GM12878 (cell line): ENCODE measurements at regions not wholly inside any gene's neighbourhood (a gene's known extent, or its start where the extent isn't known, plus 50 kb on each side); places are given as distances from the start of the nearest gene placed in this dataset.

Experiments
- BRCA1 ChIP-seq: IDR thresholded peaks from 2 replicates; pipeline ENCODE4 v1.6.1; 2011; ENCODE audit warnings: low read depth, low read length, improper control_type of control experiment
- CBX3 ChIP-seq: fragments of 200-600 bp; sonication (generic); IDR thresholded peaks from 2 replicates; pipeline ENCODE4 v1.6.1; 2016; ENCODE audit warnings: low read depth, borderline replicate concordance
- CEBPB ChIP-seq, 2 experiments: fragments of 150-350 bp in 1 of 2; IDR thresholded peaks; 2 replicates each; pipeline ENCODE4 v1.6.1; 2012 to 2014; ENCODE audit warnings: low read depth in 2 of 2, low read length in 2 of 2, borderline replicate concordance in 1 of 2, inconsistent platforms in 1 of 2
- CHD4 ChIP-seq: fragments of 200-600 bp; sonication (generic); IDR thresholded peaks from 2 replicates; pipeline ENCODE4 v1.6.1; 2016; ENCODE audit warnings: mild to moderate bottlenecking
- MTA2 ChIP-seq: fragments of 450-650 bp; IDR thresholded peaks from 2 replicates; pipeline ENCODE4 v1.6.1; 2016; ENCODE audit warnings: low read depth, mild to moderate bottlenecking, moderate library complexity
- PAX8 ChIP-seq: fragments of 450-650 bp; IDR thresholded peaks from 2 replicates; pipeline ENCODE4 v1.6.1; 2017; ENCODE audit warnings: mild to moderate bottlenecking, moderate library complexity
- PML ChIP-seq: IDR thresholded peaks from 2 replicates; pipeline ENCODE4 v1.6.1; 2012; ENCODE audit warnings: low read length, inconsistent platforms
- RFX5 ChIP-seq: IDR thresholded peaks from 2 replicates; pipeline ENCODE4 v1.6.1; 2011; ENCODE audit warnings: low read depth, low read length, improper control_type of control experiment
- RUNX3 ChIP-seq: IDR thresholded peaks from 2 replicates; pipeline ENCODE4 v1.6.1; 2012; ENCODE audit warnings: low read length, inconsistent platforms
- SPI1 ChIP-seq: IDR thresholded peaks from 2 replicates; pipeline ENCODE4 v1.6.1; 2011; ENCODE audit warnings: low read depth, mild to moderate bottlenecking, low read length, moderate library complexity, borderline replicate concordance; ENCODE audit not compliant: insufficient read depth
- SREBF2 ChIP-seq: IDR thresholded peaks from 2 replicates; pipeline ENCODE4 v1.6.1; 2012; ENCODE audit warnings: mild to moderate bottlenecking, low read length
- SRF ChIP-seq, 2 experiments: IDR thresholded peaks; 2 replicates each; pipeline ENCODE4 v1.6.1; 2011; ENCODE audit warnings: low read depth in 2 of 2, low read length in 2 of 2, mild to moderate bottlenecking in 1 of 2, moderate library complexity in 1 of 2
- TCF7 ChIP-seq: IDR thresholded peaks from 2 replicates; pipeline ENCODE4 v1.6.1; 2014; ENCODE audit warnings: antibody characterized with exemption, borderline replicate concordance
- ZNF207 ChIP-seq: fragments of 450-650 bp; IDR thresholded peaks from 2 replicates; pipeline ENCODE4 v1.6.1; 2014; ENCODE audit warnings: antibody characterized with exemption, mild to moderate bottlenecking, borderline replicate concordance
- ZNF24 ChIP-seq: fragments of 450-650 bp; IDR thresholded peaks from 2 replicates; pipeline ENCODE4 v1.6.1; 2017; ENCODE audit warnings: antibody characterized with exemption, mild to moderate bottlenecking
- TF ChIP-seq, protein P1 (sequence below): fragments of 450-650 bp; IDR thresholded peaks from 2 replicates; pipeline ENCODE4 v1.6.1; 2016; ENCODE audit warnings: mild to moderate bottlenecking
- TF ChIP-seq, protein P2 (sequence below): IDR thresholded peaks from 2 replicates; pipeline ENCODE4 v1.6.1; 2011; ENCODE audit warnings: low read depth, mild to moderate bottlenecking, low read length, moderate library complexity, borderline replicate concordance; ENCODE audit errors: extremely low read depth
- TF ChIP-seq, protein P3 (sequence below): fragments of 450-650 bp; IDR thresholded peaks from 2 replicates; pipeline ENCODE4 v1.6.1; 2014; ENCODE audit warnings: mild to moderate bottlenecking
- TF ChIP-seq, protein P4 (sequence below): fragments of 450-650 bp; IDR thresholded peaks from 2 replicates; pipeline ENCODE4 v1.6.1; 2017; ENCODE audit warnings: borderline replicate concordance
- TF ChIP-seq, protein P5 (sequence below): IDR thresholded peaks from 2 replicates; pipeline ENCODE4 v1.6.1; 2011; ENCODE audit warnings: low read depth, low read length, improper control_type of control experiment, borderline replicate concordance
- TF ChIP-seq, protein P6 (sequence below): IDR thresholded peaks from 2 replicates; pipeline ENCODE4 v1.6.1; 2012; ENCODE audit warnings: mild to moderate bottlenecking, low read depth, low read length

DNA sequence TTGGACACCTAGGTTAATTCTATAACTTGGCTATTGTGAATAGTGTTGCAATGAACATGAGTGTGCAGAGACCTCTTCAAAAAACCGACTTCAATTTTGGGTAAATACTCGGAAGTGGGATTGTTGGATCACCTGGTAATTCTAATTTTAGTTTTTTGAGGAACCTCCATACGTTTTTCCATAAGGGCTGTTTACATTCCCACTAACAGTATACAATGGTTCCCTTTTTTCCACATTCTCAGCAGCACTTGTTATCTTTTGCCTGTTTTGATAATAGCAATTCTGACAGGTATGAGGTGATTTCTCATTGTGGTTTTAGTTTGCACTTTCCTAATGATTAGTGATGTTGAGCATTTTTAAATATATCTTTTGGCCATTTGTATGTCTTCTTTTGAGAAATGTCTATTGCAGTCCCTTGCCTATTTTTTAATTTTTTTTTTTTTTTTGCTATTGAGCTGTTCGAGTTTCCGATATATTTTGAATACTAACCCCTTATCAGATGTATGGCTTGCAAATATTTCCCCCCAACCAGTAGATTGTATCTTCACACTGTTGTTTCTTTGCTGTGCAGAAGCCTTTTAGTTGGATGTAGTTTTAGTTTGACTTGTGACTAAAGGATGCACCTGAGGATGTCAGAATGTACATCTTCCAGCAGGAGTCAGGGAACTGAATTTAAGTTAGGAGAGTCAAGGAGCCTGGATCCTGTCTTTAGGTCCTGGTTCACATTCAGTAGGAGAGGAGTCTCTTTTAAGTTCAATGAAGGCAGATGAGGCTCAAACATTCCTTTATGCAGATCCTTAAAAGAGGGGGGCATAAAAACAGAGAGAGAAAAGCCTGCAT lies 120.0 kb downstream of the S1PR1 start (continued):
- TF ChIP-seq SRF (IDR thresholded peaks at IDR 0.05; ENCODE audit: low read depth in 2 of 2, low read length in 2 of 2) (no peak), PML (no peak), CHD4 (no peak), ZNF24 (0 out of 2 replicates have a peak, but pooled peaks have one; percentile 16), RUNX3 (peak; percentile 86), MTA2 (peak; percentile 72), SPI1 (no peak), TCF7 (no peak), ZNF207 (no peak), RFX5 (no peak), CBX3 (no peak), CEBPB (IDR thresholded peaks at IDR 0.05; ENCODE audit: borderline replicate concordance in 1 of 2, low read depth in 2 of 2, low read length in 2 of 2) (peak in 1 of 2 experiments; percentile 22; a peak in 1 of 4 replicates), SREBF2 (no peak), BRCA1 (no peak), PAX8 (no peak)
- TF ChIP-seq, protein P1, sequence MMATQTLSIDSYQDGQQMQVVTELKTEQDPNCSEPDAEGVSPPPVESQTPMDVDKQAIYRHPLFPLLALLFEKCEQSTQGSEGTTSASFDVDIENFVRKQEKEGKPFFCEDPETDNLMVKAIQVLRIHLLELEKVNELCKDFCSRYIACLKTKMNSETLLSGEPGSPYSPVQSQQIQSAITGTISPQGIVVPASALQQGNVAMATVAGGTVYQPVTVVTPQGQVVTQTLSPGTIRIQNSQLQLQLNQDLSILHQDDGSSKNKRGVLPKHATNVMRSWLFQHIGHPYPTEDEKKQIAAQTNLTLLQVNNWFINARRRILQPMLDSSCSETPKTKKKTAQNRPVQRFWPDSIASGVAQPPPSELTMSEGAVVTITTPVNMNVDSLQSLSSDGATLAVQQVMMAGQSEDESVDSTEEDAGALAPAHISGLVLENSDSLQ: peak; percentile 23; the same call in 1 of the 2 replicates
- TF ChIP-seq, protein P2, sequence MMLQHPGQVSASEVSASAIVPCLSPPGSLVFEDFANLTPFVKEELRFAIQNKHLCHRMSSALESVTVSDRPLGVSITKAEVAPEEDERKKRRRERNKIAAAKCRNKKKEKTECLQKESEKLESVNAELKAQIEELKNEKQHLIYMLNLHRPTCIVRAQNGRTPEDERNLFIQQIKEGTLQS: no peak
- TF ChIP-seq, protein P3, sequence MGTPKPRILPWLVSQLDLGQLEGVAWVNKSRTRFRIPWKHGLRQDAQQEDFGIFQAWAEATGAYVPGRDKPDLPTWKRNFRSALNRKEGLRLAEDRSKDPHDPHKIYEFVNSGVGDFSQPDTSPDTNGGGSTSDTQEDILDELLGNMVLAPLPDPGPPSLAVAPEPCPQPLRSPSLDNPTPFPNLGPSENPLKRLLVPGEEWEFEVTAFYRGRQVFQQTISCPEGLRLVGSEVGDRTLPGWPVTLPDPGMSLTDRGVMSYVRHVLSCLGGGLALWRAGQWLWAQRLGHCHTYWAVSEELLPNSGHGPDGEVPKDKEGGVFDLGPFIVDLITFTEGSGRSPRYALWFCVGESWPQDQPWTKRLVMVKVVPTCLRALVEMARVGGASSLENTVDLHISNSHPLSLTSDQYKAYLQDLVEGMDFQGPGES: no peak
- TF ChIP-seq, protein P4, sequence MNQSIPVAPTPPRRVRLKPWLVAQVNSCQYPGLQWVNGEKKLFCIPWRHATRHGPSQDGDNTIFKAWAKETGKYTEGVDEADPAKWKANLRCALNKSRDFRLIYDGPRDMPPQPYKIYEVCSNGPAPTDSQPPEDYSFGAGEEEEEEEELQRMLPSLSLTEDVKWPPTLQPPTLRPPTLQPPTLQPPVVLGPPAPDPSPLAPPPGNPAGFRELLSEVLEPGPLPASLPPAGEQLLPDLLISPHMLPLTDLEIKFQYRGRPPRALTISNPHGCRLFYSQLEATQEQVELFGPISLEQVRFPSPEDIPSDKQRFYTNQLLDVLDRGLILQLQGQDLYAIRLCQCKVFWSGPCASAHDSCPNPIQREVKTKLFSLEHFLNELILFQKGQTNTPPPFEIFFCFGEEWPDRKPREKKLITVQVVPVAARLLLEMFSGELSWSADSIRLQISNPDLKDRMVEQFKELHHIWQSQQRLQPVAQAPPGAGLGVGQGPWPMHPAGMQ: no peak
- TF ChIP-seq, protein P5, sequence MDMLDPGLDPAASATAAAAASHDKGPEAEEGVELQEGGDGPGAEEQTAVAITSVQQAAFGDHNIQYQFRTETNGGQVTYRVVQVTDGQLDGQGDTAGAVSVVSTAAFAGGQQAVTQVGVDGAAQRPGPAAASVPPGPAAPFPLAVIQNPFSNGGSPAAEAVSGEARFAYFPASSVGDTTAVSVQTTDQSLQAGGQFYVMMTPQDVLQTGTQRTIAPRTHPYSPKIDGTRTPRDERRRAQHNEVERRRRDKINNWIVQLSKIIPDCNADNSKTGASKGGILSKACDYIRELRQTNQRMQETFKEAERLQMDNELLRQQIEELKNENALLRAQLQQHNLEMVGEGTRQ: no peak
- TF ChIP-seq, protein P6, sequence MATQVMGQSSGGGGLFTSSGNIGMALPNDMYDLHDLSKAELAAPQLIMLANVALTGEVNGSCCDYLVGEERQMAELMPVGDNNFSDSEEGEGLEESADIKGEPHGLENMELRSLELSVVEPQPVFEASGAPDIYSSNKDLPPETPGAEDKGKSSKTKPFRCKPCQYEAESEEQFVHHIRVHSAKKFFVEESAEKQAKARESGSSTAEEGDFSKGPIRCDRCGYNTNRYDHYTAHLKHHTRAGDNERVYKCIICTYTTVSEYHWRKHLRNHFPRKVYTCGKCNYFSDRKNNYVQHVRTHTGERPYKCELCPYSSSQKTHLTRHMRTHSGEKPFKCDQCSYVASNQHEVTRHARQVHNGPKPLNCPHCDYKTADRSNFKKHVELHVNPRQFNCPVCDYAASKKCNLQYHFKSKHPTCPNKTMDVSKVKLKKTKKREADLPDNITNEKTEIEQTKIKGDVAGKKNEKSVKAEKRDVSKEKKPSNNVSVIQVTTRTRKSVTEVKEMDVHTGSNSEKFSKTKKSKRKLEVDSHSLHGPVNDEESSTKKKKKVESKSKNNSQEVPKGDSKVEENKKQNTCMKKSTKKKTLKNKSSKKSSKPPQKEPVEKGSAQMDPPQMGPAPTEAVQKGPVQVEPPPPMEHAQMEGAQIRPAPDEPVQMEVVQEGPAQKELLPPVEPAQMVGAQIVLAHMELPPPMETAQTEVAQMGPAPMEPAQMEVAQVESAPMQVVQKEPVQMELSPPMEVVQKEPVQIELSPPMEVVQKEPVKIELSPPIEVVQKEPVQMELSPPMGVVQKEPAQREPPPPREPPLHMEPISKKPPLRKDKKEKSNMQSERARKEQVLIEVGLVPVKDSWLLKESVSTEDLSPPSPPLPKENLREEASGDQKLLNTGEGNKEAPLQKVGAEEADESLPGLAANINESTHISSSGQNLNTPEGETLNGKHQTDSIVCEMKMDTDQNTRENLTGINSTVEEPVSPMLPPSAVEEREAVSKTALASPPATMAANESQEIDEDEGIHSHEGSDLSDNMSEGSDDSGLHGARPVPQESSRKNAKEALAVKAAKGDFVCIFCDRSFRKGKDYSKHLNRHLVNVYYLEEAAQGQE: no peak
